Head of caudate nucleus (tissue), 42 donors: ENCODE measurements at regions not wholly inside any gene's neighbourhood (a gene's known extent, or its start where the extent isn't known, plus 50 kb on each side); places are given as distances from the start of the nearest gene placed in this dataset.

Experiments
- DNase-seq, 42 donors: peaks; one replicate each; pipeline versions ENCODE4 v3.0.0 to v3.0.0-alpha.2; 2020 to 2021; ENCODE audit warnings: mixed read lengths in 7 of 42
- intact Hi-C: fragments of 100-400 bp; cut with DNase I; formaldehyde crosslinking; loops from one replicate; pipeline ENCODE4 v1.15.0; 2022

GRCh38 chr13:22028831-22029230 is 358.0 kb downstream of the FGF9 start:
- intact Hi-C loops, result no loop called here
- no peak for DNase-seq

GRCh38 chr13:22030321-22030720 is 359.4 kb downstream of the FGF9 start:
- intact Hi-C loops, result no loop called here
- DNase-seq, result no peak

- DNase-seq, result no peak
- intact Hi-C loops, result no loop called here
These were observed 360.9 kb downstream of the FGF9 start for GRCh38 chr13:22031702-22032286.

GRCh38 chr13:22032905-22033304 is 362.0 kb downstream of the FGF9 start:
- intact Hi-C loops, result no loop called here
- no peak for DNase-seq

GRCh38 chr13:22039961-22040360 is 369.1 kb downstream of the FGF9 start:
- intact Hi-C loops, result no loop called here
- no peak for DNase-seq

GRCh38 chr13:22040810-22041364 is 370.0 kb downstream of the FGF9 start:
- intact Hi-C loops, result no loop called here
- DNase-seq, result peak in 1 of 42 donors; percentile 7

GRCh38 chr13:22041741-22042140 is 370.9 kb downstream of the FGF9 start:
- DNase-seq, result no peak
- intact Hi-C loops, result no loop called here

- DNase-seq, result no peak
- intact Hi-C loops, result no loop called here
These were observed 376.4 kb downstream of the FGF9 start for GRCh38 chr13:22047082-22047784.

- intact Hi-C loops, result no loop called here
These were observed 376.9 kb downstream of the FGF9 start for GRCh38 chr13:22047785-22048104.

GRCh38 chr13:22049384-22049783 is 378.5 kb downstream of the FGF9 start:
- intact Hi-C loops, result no loop called here
- DNase-seq, result peak in 1 of 42 donors; percentile 10

More at GRCh38 chr13:22047785-22048104, 376.9 kb downstream of the FGF9 start:
- no peak for DNase-seq

- DNase-seq, result peak in 2 of 42 donors; percentile 7 to 38
- intact Hi-C loops, result no loop called here
These were observed 380.2 kb downstream of the FGF9 start for GRCh38 chr13:22050951-22051563.

GRCh38 chr13:22053053-22053452 is 382.2 kb downstream of the FGF9 start:
- intact Hi-C loops, result no loop called here
- no peak for DNase-seq

GRCh38 chr13:22055259-22055658 is 384.4 kb downstream of the FGF9 start:
- intact Hi-C loops, result no loop called here
- no peak for DNase-seq

GRCh38 chr13:22060187-22060586 is 389.3 kb downstream of the FGF9 start:
- intact Hi-C loops, result no loop called here

GRCh38 chr13:22061371-22061805 is 390.5 kb downstream of the FGF9 start:
- intact Hi-C loops, result no loop called here
- DNase-seq, result peak in 37 of 42 donors; percentile 10 to 78 (median 38)

More at GRCh38 chr13:22060187-22060586, 389.3 kb downstream of the FGF9 start:
- no peak for DNase-seq

- DNase-seq, result peak in 1 of 42 donors; percentile 9
- intact Hi-C loops, result no loop called here
These were observed 391.0 kb downstream of the FGF9 start for GRCh38 chr13:22061806-22062391.

GRCh38 chr13:22062478-22063205 is 391.8 kb downstream of the FGF9 start:
- intact Hi-C loops, result no loop called here
- no peak for DNase-seq

GRCh38 chr13:22063416-22064124 is 392.7 kb downstream of the FGF9 start:
- intact Hi-C loops, result no loop called here
- no peak for DNase-seq
